ENCODE measurements at regions not wholly inside any gene's neighbourhood (a gene's known extent, or its start where the extent isn't known, plus 50 kb on each side); places are given as distances from the start of the nearest gene placed in this dataset.

GRCh38 chr10:36277459-36277858, 635.4 kb upstream of the FZD8 start:
- no peak for DNase-seq (ENCODE audit: low spot score in 2 of 2)
- Histone ChIP-seq H3K9me3 (no peaks in the 10 kb centered on the region), H3K4me3 (no peak overlapping the region), H3K27me3 (no peaks in the 10 kb centered on the region), H3K27ac (no peak overlapping the region), H3K36me3 (no peaks in the 10 kb centered on the region), H3K4me1 (peaks cover 0 to 29% (median 0%) of the 10 kb centered on the region in 4 donors)
- TF ChIP-seq EP300 (IDR thresholded peaks at IDR 0.05) (no peak), CTCF (IDR thresholded peaks at IDR 0.05) (no peak), POLR2A (IDR thresholded peaks at IDR 0.05) (no peak)

GRCh38 chr10:36271627-36272340, 629.7 kb upstream of the FZD8 start:
- TF ChIP-seq CTCF (IDR thresholded peaks at IDR 0.05) (no peak), EP300 (IDR thresholded peaks at IDR 0.05) (no peak), POLR2A (IDR thresholded peaks at IDR 0.05) (no peak)
- Histone ChIP-seq H3K36me3 (no peaks in the 10 kb centered on the region), H3K9me3 (no peaks in the 10 kb centered on the region), H3K4me3 (no peak overlapping the region), H3K4me1 (no peaks in the 10 kb centered on the region), H3K27me3 (no peaks in the 10 kb centered on the region), H3K27ac (no peak overlapping the region)
- 86 to 87% methylated on average over 2 of the region's 2 CpGs for WGBS, 2 donors
- DNase-seq (ENCODE audit: low spot score in 2 of 2) = no peak

GRCh38 chr10:36269222-36269621, 627.1 kb upstream of the FZD8 start:
- Histone ChIP-seq H3K9me3 (no peaks in the 10 kb centered on the region), H3K36me3 (no peaks in the 10 kb centered on the region), H3K27ac (no peak overlapping the region), H3K4me1 (peaks cover 0 to 13% (median 0%) of the 10 kb centered on the region in 4 donors), H3K4me3 (no peak overlapping the region), H3K27me3 (no peaks in the 10 kb centered on the region)
- no peak for DNase-seq (ENCODE audit: low spot score in 2 of 2)
- TF ChIP-seq POLR2A (IDR thresholded peaks at IDR 0.05) (no peak), EP300 (IDR thresholded peaks at IDR 0.05) (no peak), CTCF (IDR thresholded peaks at IDR 0.05) (no peak)
- 92 to 96% methylated on average over 1 of the region's 1 CpG for WGBS, 2 donors

GRCh38 chr10:36266923-36267322, 624.8 kb upstream of the FZD8 start:
- Histone ChIP-seq H3K4me3 (no peak overlapping the region), H3K9me3 (no peaks in the 10 kb centered on the region), H3K27ac (no peak overlapping the region), H3K4me1 (peaks cover 0 to 13% (median 0%) of the 10 kb centered on the region in 4 donors), H3K27me3 (no peaks in the 10 kb centered on the region), H3K36me3 (no peaks in the 10 kb centered on the region)
- TF ChIP-seq POLR2A (IDR thresholded peaks at IDR 0.05) = no peak
- TF ChIP-seq CTCF (IDR thresholded peaks at IDR 0.05) = no peak
- TF ChIP-seq EP300 (IDR thresholded peaks at IDR 0.05) = no peak
- WGBS, 2 donors = 75 to 88% methylated on average over 1 of the region's 1 CpG
- DNase-seq (ENCODE audit: low spot score in 2 of 2) = no peak

GRCh38 chr10:36265741-36266140, 623.6 kb upstream of the FZD8 start:
- TF ChIP-seq POLR2A (IDR thresholded peaks at IDR 0.05) (no peak), CTCF (IDR thresholded peaks at IDR 0.05) (no peak), EP300 (IDR thresholded peaks at IDR 0.05) (no peak)
- no peak overlapping the region for H3K4me3 ChIP-seq
- H3K36me3 ChIP-seq = no peaks in the 10 kb centered on the region
- no peaks in the 10 kb centered on the region for H3K9me3 ChIP-seq
- H3K4me1 ChIP-seq = peaks cover 0 to 13% (median 0%) of the 10 kb centered on the region in 4 donors
- no peaks in the 10 kb centered on the region for H3K27me3 ChIP-seq
- DNase-seq (ENCODE audit: low spot score in 2 of 2) = no peak
- no peak overlapping the region for H3K27ac ChIP-seq
- WGBS, 2 donors = 51 to 56% methylated on average over 2 of the region's 2 CpGs
